GM12874 (cell line): ENCODE measurements at regions not wholly inside any gene's neighbourhood (a gene's known extent, or its start where the extent isn't known, plus 50 kb on each side); places are given as distances from the start of the nearest gene placed in this dataset.

Experiments used
- TF ChIP-seq, protein P1 (sequence below): IDR thresholded peaks from 2 replicates; pipeline ENCODE4 v1.5.1; 2011; ENCODE audit warnings: low read depth, mild to moderate bottlenecking, control low read depth, low read length, moderate library complexity; ENCODE audit not compliant: insufficient read depth

DNA sequence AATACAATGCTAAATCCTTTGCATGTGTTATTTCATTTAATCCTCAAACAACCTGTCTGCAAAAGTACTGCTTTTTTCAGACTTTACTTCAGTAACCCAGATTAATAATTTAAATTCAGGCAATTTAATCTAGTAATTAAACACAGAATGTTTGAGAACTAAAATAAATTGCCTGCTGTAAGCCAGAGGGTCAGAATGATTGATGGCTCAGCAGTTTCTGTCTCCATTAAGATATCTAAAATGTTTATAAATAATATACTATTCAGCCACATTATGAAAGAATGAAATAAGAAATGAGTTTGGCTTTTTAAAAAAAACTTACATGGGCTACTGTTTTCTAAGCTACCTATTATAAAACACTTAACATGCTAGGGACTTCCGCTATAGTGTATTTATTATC is 846.0 kb downstream of the FAM181B start:
- TF ChIP-seq, protein P1, sequence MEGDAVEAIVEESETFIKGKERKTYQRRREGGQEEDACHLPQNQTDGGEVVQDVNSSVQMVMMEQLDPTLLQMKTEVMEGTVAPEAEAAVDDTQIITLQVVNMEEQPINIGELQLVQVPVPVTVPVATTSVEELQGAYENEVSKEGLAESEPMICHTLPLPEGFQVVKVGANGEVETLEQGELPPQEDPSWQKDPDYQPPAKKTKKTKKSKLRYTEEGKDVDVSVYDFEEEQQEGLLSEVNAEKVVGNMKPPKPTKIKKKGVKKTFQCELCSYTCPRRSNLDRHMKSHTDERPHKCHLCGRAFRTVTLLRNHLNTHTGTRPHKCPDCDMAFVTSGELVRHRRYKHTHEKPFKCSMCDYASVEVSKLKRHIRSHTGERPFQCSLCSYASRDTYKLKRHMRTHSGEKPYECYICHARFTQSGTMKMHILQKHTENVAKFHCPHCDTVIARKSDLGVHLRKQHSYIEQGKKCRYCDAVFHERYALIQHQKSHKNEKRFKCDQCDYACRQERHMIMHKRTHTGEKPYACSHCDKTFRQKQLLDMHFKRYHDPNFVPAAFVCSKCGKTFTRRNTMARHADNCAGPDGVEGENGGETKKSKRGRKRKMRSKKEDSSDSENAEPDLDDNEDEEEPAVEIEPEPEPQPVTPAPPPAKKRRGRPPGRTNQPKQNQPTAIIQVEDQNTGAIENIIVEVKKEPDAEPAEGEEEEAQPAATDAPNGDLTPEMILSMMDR = no peak

DNA sequence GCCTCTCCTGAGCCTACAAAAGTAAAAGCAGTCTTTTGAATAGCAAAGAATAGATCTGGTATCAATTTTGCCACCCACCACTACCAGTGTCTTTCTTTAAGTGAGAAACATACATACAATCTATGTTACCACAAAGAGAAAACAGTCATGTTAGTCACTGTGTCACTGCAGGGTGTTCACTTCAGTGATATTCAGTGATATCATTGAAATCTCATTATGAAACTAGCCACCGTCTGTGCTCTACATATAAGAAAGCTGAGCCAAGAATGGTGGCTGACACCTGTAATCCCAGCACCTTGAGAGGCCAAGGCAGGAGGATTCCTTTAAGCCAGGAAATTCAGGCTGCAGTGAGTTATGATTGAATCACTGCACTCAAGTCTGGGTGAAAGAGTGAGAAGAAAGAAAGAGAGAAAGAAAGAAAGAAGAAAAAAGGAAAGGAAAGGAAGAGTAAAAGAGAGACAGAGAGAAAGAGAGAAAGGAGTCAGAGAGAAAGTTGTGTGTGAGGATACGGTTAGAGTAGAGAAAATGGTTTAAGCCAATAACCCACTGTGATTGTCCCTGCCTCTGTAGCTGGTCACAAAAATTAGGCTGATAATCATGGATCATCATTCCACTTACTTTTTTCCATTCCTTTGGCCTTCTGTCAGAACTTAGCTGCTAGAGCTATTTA is 847.1 kb downstream of the FAM181B start:
- TF ChIP-seq, protein P1 = no peak

DNA sequence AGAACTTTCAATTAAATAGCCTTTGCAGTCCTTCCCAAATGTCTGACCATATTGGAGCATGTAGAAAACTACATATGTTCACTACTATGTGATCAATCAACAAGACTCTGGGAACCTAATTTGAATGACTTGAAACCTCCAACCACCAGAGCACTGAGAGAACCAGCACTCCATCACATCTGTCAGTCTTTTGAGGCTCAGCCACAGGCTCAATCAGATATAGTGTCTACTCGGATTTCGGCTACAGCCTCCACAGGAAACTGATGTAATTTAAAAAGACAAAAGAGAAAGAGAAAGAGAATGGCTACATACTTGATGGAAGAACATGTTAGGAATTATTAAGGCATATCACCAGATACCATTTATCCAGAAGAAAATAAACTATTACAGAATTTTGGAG is 859.0 kb downstream of the FAM181B start:
- TF ChIP-seq, protein P1 = no peak

DNA sequence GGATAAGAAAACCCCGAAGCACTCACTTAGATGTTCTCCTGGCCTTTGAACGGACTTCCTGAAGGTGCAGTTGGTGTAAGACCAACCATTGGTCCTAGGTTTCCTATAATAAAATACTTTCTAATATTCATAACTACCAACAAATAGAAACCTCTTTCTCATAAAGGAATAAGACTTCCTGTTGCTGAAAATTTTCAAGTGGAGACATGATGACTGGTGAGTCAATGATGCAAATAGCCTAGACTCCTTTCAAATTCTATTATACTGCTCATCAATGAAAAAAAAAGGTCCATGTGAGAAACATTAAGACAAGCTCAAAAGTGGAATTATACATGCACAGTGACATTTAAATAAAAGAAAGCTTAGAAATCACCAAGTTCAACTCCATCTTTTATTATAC is 862.8 kb downstream of the FAM181B start:
- TF ChIP-seq, protein P1 = no peak

DNA sequence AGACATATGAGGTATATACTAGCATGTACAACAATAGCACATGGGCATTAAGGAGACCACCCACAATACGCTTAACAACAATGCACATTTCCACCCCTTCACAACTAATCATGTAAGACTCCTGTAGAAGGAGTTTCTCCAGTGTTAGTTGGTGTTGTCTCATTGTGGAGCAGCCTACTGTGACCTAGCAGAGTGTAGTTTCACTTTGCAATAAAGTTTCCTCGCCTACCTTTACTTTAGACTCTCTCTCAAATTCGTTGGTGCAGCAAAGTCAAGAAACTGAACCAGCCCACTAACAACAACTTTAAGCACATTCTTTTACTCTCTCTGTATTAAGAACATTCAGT is 863.6 kb downstream of the FAM181B start:
- TF ChIP-seq, protein P1 = no peak

DNA sequence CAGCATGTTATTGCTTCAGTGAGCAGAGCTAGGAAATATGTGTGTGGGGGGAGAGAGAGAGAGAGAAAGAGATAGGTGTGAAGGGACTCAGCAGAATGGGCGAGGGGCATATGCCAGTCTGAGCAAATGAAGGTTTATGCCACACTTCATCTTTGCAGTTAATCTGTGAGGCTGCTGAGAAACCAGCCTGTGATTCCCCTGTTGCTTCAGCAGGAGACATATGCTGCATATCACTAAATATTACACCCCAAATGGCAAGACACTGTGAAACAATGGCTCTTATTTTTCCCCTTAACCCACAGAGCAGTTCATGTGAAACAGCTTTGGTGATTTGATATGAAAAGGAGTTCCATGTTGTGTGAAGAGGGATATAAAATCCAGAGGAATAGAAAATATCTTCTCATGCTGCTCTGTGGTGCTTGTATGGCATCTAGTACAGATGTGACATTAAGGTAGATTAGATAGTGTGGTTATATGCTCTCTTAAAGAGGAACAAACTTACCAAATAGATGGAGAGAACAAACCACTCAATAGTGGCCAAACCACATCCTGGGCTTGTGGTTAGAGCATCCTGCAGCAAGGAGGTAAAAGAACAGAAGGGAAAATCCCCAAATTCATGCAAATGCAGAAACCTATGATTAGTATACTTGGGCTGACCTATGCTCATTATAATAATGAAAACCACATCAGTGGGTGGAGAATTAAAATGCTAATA is 864.2 kb downstream of the FAM181B start:
- TF ChIP-seq, protein P1 = no peak

DNA sequence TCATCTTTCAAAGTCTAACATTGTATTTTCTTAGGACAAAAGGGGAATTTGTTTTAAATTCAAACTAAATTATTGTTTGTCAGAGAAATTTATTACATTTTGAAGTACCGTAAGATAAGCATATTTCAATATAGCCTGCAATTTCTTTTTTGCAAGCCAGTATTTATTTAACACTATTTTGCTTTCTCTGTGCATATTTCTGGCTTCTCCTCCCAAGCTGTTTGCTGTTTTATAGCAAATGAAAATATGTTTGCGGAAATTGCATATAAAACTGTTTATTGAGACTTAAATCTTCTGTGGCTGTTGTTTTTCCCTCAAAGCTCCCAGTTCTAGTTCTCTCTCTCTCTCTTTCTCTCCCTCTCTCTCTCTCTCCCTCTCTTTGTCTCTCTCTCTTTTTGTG is 866.8 kb downstream of the FAM181B start:
- TF ChIP-seq, protein P1 = no peak
